Hematopoietic multipotent progenitor cell treated with erythropoietin and hydrocortisone succinate and interleukin-3 and kit ligand, for 8 days (in vitro differentiated cells): ENCODE measurements at regions not wholly inside any gene's neighbourhood (a gene's known extent, or its start where the extent isn't known, plus 50 kb on each side); places are given as distances from the start of the nearest gene placed in this dataset.

Experiments used
- DNase-seq: peaks from one replicate; pipeline ENCODE4 v3.0.0-alpha.2; 2015

GRCh38 chrX:10393899-10394298, 226.5 kb downstream of the MID1 start:
- no peak for DNase-seq

- DNase-seq = no peak
Observed at GRCh38 chrX:10395179-10395578, 225.2 kb downstream of the MID1 start.
